ENCODE measurements at regions not wholly inside any gene's neighbourhood (a gene's known extent, or its start where the extent isn't known, plus 50 kb on each side); places are given as distances from the start of the nearest gene placed in this dataset.

DNA sequence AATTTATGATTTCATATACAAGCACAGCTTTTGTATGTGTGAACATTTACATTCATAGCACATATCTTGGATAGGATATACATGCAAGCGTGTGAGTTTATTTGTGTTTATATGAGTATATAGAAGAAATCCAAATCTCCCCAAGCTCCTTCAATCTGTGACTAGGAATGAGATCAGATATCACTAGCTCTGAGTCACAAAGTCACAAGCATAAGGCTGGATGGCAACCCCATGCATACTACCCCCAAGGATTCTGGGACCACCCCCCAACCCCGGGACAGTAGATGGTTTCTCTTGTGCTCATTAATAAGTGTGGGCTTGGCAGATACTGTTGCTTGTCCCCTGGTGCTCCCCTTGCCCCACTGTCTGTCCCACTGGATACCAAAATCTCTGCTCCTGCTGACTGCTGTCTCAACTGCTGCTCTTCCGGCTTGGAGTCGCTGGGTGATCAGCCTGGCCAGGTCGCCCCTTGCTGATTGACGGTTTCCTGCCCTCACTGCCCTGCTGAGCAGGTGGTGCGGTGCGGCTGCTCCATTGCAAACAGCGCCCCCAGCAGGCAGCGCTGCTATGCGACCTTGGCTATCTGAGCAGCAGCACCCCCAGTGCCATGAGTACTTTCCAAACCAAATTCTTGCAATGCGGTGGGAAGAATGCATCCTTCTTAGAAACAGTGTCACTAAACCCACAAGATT lies 279.4 kb downstream of the CD83 start:
- TF ChIP-seq, protein P1, sequence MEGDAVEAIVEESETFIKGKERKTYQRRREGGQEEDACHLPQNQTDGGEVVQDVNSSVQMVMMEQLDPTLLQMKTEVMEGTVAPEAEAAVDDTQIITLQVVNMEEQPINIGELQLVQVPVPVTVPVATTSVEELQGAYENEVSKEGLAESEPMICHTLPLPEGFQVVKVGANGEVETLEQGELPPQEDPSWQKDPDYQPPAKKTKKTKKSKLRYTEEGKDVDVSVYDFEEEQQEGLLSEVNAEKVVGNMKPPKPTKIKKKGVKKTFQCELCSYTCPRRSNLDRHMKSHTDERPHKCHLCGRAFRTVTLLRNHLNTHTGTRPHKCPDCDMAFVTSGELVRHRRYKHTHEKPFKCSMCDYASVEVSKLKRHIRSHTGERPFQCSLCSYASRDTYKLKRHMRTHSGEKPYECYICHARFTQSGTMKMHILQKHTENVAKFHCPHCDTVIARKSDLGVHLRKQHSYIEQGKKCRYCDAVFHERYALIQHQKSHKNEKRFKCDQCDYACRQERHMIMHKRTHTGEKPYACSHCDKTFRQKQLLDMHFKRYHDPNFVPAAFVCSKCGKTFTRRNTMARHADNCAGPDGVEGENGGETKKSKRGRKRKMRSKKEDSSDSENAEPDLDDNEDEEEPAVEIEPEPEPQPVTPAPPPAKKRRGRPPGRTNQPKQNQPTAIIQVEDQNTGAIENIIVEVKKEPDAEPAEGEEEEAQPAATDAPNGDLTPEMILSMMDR (IDR thresholded peaks at IDR 0.05) = no peak
- no peak for TF ChIP-seq POLR2A (IDR thresholded peaks at IDR 0.05)
- no peak for TF ChIP-seq POLR2AphosphoS5 (IDR thresholded peaks at IDR 0.05; ENCODE audit: insufficient read depth in 1 of 2, low read depth in 1 of 2)
